Activated naive CD4-positive, alpha-beta T cell treated with anti-CD3 and anti-CD28 coated beads, Interleukin-2, amount 10 ng/mL, durations not matched to agents 7 days and 5 days (primary cell): ENCODE measurements at regions not wholly inside any gene's neighbourhood (a gene's known extent, or its start where the extent isn't known, plus 50 kb on each side); places are given as distances from the start of the nearest gene placed in this dataset.

Source experiments
- CTCF ChIA-PET: fragments of 350-600 bp; sonication (Branson Sonifier 250); formaldehyde crosslinking; loops from one replicate; lab custom pipeline; 2021; ENCODE audit warnings: antibody characterized with exemption; lab: Charles Lee
- DNase-seq: peaks from one replicate; pipeline ENCODE4 v3.0.0-alpha.2; 2020
- H3K27ac Mint-ChIP-seq: one replicate; pipeline ENCODE4 v1.8.0; 2021; ENCODE audit warnings: mild to moderate bottlenecking, moderate library complexity, mixed read lengths
- H3K27me3 Mint-ChIP-seq: one replicate; pipeline ENCODE4 v1.8.0; 2021; ENCODE audit warnings: mild to moderate bottlenecking, mixed read lengths
- H3K36me3 Mint-ChIP-seq: one replicate; pipeline ENCODE4 v1.8.0; 2021; ENCODE audit warnings: mixed read lengths
- H3K4me1 Mint-ChIP-seq: one replicate; pipeline ENCODE4 v1.8.0; 2021; ENCODE audit warnings: mixed read lengths
- H3K4me3 Mint-ChIP-seq: one replicate; pipeline ENCODE4 v1.8.0; 2021; ENCODE audit warnings: mild to moderate bottlenecking, moderate library complexity, mixed read lengths
- H3K9me3 Mint-ChIP-seq: one replicate; pipeline ENCODE4 v1.8.0; 2021; ENCODE audit warnings: mixed read lengths

DNA sequence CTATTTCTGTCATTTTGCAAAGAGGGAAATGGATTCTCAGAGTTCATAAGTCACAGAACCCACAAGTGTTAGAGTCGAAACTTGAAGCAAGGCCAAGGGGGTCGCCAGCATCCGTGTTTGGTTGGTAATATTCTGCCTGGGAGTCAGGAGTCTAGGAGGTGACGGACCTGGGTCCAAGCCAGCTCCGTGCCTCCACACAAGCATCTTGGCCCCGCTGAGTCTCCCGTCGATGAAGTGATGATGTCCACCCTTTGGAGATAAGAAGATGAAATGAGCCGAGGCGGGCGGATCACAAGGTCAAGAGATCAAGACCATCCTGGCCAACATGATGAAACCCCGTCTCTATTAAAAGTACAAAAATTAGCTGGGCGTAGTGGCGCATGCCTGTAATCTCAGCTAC lies 53.2 kb upstream of the TNRC6C start:
- Mint-ChIP-seq H3K4me1 (no peaks in the 10 kb centered on the region), H3K36me3 (no peaks in the 10 kb centered on the region), H3K27me3 (peaks cover 50% of the 10 kb centered on the region), H3K9me3 (no peaks in the 10 kb centered on the region), H3K4me3 (no peak overlapping the region), H3K27ac (no peak overlapping the region)
- no peak for DNase-seq
- CTCF ChIA-PET, result no interaction called here

DNA sequence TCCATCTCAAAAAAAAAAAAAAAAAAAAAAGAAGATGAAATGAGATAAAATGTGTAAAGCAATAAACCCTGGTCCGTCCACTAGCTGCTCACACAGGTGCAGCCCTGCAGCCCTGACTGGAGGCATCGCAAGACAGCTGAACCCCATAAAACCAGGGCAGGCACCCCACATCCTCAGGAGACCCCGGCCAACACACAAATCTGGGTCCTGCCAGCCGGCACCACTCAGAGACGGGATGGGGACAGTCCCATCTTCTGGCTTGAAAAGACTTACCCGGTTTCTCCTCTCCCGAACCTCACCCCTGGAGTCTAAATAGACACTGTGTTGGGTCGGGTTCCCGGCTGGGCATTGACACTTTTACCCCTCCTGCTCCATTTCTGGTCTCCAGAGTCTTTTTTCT lies 52.7 kb upstream of the TNRC6C start:
- Mint-ChIP-seq H3K9me3 (no peaks in the 10 kb centered on the region), H3K27me3 (peaks cover 53% of the 10 kb centered on the region), H3K4me3 (no peak overlapping the region), H3K27ac (no peak overlapping the region), H3K36me3 (no peaks in the 10 kb centered on the region), H3K4me1 (no peaks in the 10 kb centered on the region)
- DNase-seq, result no peak
- CTCF ChIA-PET, result no interaction called here

DNA sequence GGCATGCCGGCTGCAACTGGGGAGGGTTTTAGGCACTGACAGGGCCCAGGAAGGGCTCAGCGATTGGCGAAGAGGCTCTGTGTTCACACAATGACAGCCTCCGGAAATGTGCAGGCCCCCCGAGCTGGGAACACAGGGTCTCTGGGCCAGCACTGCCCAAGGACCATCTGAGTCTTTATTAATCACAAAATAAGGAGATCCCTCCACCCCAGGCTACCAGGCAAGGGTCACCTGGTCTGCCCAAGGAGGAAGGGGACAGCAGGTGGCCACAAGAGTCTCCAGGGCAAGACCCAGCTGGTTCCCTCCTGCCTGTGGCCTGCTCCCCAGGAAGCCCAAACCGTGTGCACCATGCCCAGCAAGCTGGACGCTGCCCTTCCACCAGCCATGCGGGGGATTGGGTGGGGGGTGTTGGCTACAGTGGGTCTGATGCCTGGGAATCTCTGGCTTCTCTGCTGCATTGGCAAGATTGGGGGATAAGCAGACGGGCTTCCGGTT lies 52.1 kb upstream of the TNRC6C start:
- CTCF ChIA-PET, result no interaction called here
- H3K36me3 Mint-ChIP-seq, result no peaks in the 10 kb centered on the region

DNA sequence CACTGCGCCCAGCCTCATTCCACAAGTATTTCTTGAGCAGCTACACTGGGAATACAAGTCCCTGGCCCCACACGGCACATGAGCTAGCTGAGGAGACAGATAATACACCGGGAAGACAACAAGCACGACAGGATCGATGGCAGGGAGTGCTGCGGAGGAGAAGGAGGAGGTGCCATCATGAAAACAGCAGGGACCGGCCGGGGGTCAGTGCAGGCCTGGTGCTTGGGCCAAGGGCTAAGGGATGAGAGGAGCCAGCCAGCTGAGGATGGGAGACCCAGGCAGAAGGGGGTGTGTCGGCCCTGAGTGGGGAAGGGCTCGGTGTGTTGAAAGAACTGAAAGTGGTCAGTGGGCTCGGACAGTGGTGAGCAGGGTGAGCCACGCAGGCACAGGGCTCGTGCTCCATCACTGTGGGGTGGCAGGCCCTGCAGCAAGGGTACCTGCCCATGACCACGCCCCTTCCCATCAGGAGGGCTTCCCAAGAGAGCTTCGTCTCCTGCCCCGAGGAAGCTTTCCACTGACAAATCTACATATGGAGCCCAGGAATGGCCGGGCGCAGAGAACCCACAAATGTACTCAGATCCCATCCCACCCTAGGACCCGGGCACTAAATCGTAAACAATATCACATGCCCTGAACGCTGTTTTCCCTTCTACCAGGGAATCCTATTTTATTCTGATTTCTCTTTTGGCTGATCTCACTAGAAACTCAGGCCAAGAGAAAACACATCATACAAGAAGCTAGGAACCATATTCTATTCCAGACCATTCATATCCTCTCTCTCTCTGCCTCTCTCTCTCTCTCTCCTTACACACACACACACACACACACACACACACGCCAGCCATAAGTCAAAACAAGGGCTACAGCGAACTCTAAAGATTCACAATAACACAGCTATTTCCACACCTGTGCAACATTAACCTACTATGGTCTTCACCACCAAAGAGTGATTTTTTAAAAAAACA lies 50.7 kb upstream of the TNRC6C start:
- CTCF ChIA-PET, result no interaction called here
- Mint-ChIP-seq H3K9me3 (no peaks in the 10 kb centered on the region), H3K27ac (no peak overlapping the region), H3K4me3 (no peak overlapping the region), H3K27me3 (peaks cover 53% of the 10 kb centered on the region), H3K4me1 (no peaks in the 10 kb centered on the region), H3K36me3 (no peaks in the 10 kb centered on the region)
- DNase-seq, result no peak

More for the DNA sequence above, 52.1 kb upstream of the TNRC6C start:
- no peaks in the 10 kb centered on the region for H3K9me3 Mint-ChIP-seq
- no peak overlapping the region for H3K4me3 Mint-ChIP-seq
- H3K27me3 Mint-ChIP-seq, result peaks cover 58% of the 10 kb centered on the region
- H3K4me1 Mint-ChIP-seq, result no peaks in the 10 kb centered on the region
- DNase-seq, result no peak
- H3K27ac Mint-ChIP-seq, result no peak overlapping the region

DNA sequence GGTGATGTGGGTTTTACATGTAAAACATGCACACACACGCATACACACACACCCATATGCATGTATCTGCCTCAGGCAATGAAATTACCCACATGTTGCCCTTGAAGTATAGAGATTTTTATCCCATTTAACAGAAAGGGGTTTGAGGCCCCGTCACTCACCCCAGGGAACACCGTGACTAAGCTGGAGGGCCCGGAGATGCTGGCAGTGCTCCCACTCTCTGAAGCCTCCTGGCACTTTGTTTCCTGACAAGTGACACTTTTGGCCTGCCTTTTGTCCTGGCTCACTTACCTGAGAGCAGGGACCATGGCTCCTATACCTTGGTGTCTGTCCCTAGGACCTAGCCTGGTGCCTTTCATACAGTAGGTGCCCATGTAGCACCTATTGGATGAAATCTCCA lies 50.0 kb upstream of the TNRC6C start:
- CTCF ChIA-PET, result no interaction called here

More for the DNA sequence above, 50.0 kb upstream of the TNRC6C start:
- Mint-ChIP-seq H3K27ac (no peak overlapping the region), H3K9me3 (no peaks in the 10 kb centered on the region), H3K4me1 (no peaks in the 10 kb centered on the region), H3K4me3 (no peak overlapping the region), H3K27me3 (peaks cover 46% of the 10 kb centered on the region), H3K36me3 (no peaks in the 10 kb centered on the region)
- DNase-seq, result no peak
